ENCODE measurements at regions not wholly inside any gene's neighbourhood (a gene's known extent, or its start where the extent isn't known, plus 50 kb on each side); places are given as distances from the start of the nearest gene placed in this dataset.

GRCh38 chr12:83808591-83808990 lies 1104.0 kb downstream of the SLC6A15 start:
- TF ChIP-seq POLR2AphosphoS5 (IDR thresholded peaks at IDR 0.05; ENCODE audit: low read depth, low read length) (no peak), SIN3A (IDR thresholded peaks at IDR 0.05; ENCODE audit: borderline replicate concordance, insufficient read depth, low read length) (no peak), TAF1 (IDR thresholded peaks at IDR 0.05; ENCODE audit: borderline replicate concordance, insufficient read depth, low read length) (no peak), FOXP2 (optimal IDR thresholded peaks at IDR 0.05; ENCODE audit: borderline replicate concordance, extremely low read depth, extremely low read length, insufficient read depth) (no peak), REST (IDR thresholded peaks at IDR 0.05; ENCODE audit: insufficient read depth in 1 of 2, low read depth in 2 of 2, low read length in 2 of 2) (no peak)

GRCh38 chr12:83807871-83808270 lies 1104.7 kb downstream of the SLC6A15 start:
- TF ChIP-seq TAF1 (IDR thresholded peaks at IDR 0.05; ENCODE audit: borderline replicate concordance, insufficient read depth, low read length): no peak
- no peak for TF ChIP-seq REST (IDR thresholded peaks at IDR 0.05; ENCODE audit: insufficient read depth in 1 of 2, low read depth in 2 of 2, low read length in 2 of 2)
- TF ChIP-seq POLR2AphosphoS5 (IDR thresholded peaks at IDR 0.05; ENCODE audit: low read depth, low read length): no peak
- no peak for TF ChIP-seq SIN3A (IDR thresholded peaks at IDR 0.05; ENCODE audit: borderline replicate concordance, insufficient read depth, low read length)
- TF ChIP-seq FOXP2 (optimal IDR thresholded peaks at IDR 0.05; ENCODE audit: borderline replicate concordance, extremely low read depth, extremely low read length, insufficient read depth): no peak

GRCh38 chr12:83805873-83806272 lies 1106.7 kb downstream of the SLC6A15 start:
- no peak for TF ChIP-seq FOXP2 (optimal IDR thresholded peaks at IDR 0.05; ENCODE audit: borderline replicate concordance, extremely low read depth, extremely low read length, insufficient read depth)
- no peak for TF ChIP-seq TAF1 (IDR thresholded peaks at IDR 0.05; ENCODE audit: borderline replicate concordance, insufficient read depth, low read length)
- no peak for TF ChIP-seq REST (IDR thresholded peaks at IDR 0.05; ENCODE audit: insufficient read depth in 1 of 2, low read depth in 2 of 2, low read length in 2 of 2)
- TF ChIP-seq SIN3A (IDR thresholded peaks at IDR 0.05; ENCODE audit: borderline replicate concordance, insufficient read depth, low read length): no peak
- TF ChIP-seq POLR2AphosphoS5 (IDR thresholded peaks at IDR 0.05; ENCODE audit: low read depth, low read length): no peak

- no peak for TF ChIP-seq POLR2AphosphoS5 (IDR thresholded peaks at IDR 0.05; ENCODE audit: low read depth, low read length)
- TF ChIP-seq SIN3A (IDR thresholded peaks at IDR 0.05; ENCODE audit: borderline replicate concordance, insufficient read depth, low read length): no peak
- TF ChIP-seq FOXP2 (optimal IDR thresholded peaks at IDR 0.05; ENCODE audit: borderline replicate concordance, extremely low read depth, extremely low read length, insufficient read depth): no peak
- no peak for TF ChIP-seq REST (IDR thresholded peaks at IDR 0.05; ENCODE audit: insufficient read depth in 1 of 2, low read depth in 2 of 2, low read length in 2 of 2)
- no peak for TF ChIP-seq TAF1 (IDR thresholded peaks at IDR 0.05; ENCODE audit: borderline replicate concordance, insufficient read depth, low read length)
Measured at GRCh38 chr12:83805156-83805772, 1107.3 kb downstream of the SLC6A15 start.

All from PFSK-1 (cell line).